Neural progenitor cell (in vitro differentiated cells): ENCODE measurements at regions not wholly inside any gene's neighbourhood (a gene's known extent, or its start where the extent isn't known, plus 50 kb on each side); places are given as distances from the start of the nearest gene placed in this dataset.

Experiments used
- DNase-seq: peaks from one replicate; pipeline ENCODE4 v3.0.0-alpha.2; 2016; ENCODE audit warnings: low spot score
- H2AFZ ChIP-seq: fragments of 200-600 bp; sonication (generic); replicated peaks from 2 replicates; pipeline ENCODE4 v1.6.1; 2016; ENCODE audit warnings: antibody characterized with exemption
- H3F3A ChIP-seq: fragments of 200-600 bp; sonication (generic); 2 replicates; pipeline ENCODE4 v1.6.1; 2016; ENCODE audit warnings: antibody characterized with exemption, low read depth
- H3K27ac ChIP-seq: fragments of 200-600 bp; sonication (generic); 2 replicates; pipeline ENCODE4 v1.5.1; 2016; ENCODE audit warnings: mild to moderate bottlenecking
- H3K27me3 ChIP-seq: fragments of 200-600 bp; sonication (generic); 2 replicates; pipeline ENCODE4 v1.6.1; 2016; ENCODE audit warnings: mild to moderate bottlenecking, moderate library complexity
- H3K36me3 ChIP-seq: fragments of 200-600 bp; sonication (generic); 2 replicates; pipeline ENCODE4 v1.5.1; 2016
- H3K4me1 ChIP-seq: fragments of 200-600 bp; sonication (generic); 2 replicates; pipeline ENCODE4 v1.6.1; 2016; ENCODE audit warnings: mixed run types
- H3K4me2 ChIP-seq: fragments of 200-600 bp; sonication (generic); 2 replicates; pipeline ENCODE4 v1.6.1; 2016
- H3K4me3 ChIP-seq: fragments of 200-600 bp; sonication (generic); 2 replicates; pipeline ENCODE4 v1.5.1; 2016
- H3K79me2 ChIP-seq: fragments of 200-600 bp; sonication (generic); 2 replicates; pipeline ENCODE4 v1.6.1; 2016; ENCODE audit warnings: low read depth
- H3K9ac ChIP-seq: fragments of 200-600 bp; sonication (generic); 2 replicates; pipeline ENCODE4 v1.6.1; 2016
- H3K9me3 ChIP-seq: fragments of 200-600 bp; sonication (generic); 2 replicates; pipeline ENCODE4 v1.5.1; 2016; ENCODE audit warnings: low read depth
- H4K20me1 ChIP-seq: fragments of 200-600 bp; sonication (generic); 2 replicates; pipeline ENCODE4 v1.6.1; 2016; ENCODE audit warnings: low read depth
- H3K27ac Mint-ChIP-seq: 3 replicates; pipeline ENCODE4 v1.8.0; 2021; ENCODE audit warnings: mixed read lengths
- H3K27me3 Mint-ChIP-seq: 2 replicates; pipeline ENCODE4 v1.8.0; 2022; ENCODE audit warnings: low read depth, mild to moderate bottlenecking, inconsistent platforms, moderate library complexity, mixed read lengths; ENCODE audit not compliant: insufficient read depth
- H3K36me3 Mint-ChIP-seq: 3 replicates; pipeline ENCODE4 v1.8.0; 2021; ENCODE audit warnings: mixed read lengths
- H3K4me1 Mint-ChIP-seq: 3 replicates; pipeline ENCODE4 v1.8.0; 2021; ENCODE audit warnings: mixed read lengths
- H3K4me3 Mint-ChIP-seq: 3 replicates; pipeline ENCODE4 v1.8.0; 2021; ENCODE audit warnings: mild to moderate bottlenecking, moderate library complexity, mixed read lengths
- H3K9me3 Mint-ChIP-seq: 3 replicates; pipeline ENCODE4 v1.8.0; 2020; ENCODE audit warnings: mixed read lengths
- EZH2 ChIP-seq: fragments of 200-600 bp; sonication (generic); IDR thresholded peaks from 2 replicates; pipeline ENCODE4 v1.6.1; 2017; ENCODE audit warnings: antibody characterized with exemption, mild to moderate bottlenecking, moderate library complexity
- EZH2phosphoT487 ChIP-seq: fragments of 200-600 bp; sonication (generic); IDR thresholded peaks from 2 replicates; pipeline ENCODE4 v1.6.1; 2017; ENCODE audit warnings: antibody characterized with exemption
- TF ChIP-seq, protein P1 (sequence below): fragments of 200-600 bp; sonication (generic); IDR thresholded peaks from 2 replicates; pipeline ENCODE4 v1.5.1; 2017; ENCODE audit warnings: antibody characterized with exemption, mild to moderate bottlenecking

DNA sequence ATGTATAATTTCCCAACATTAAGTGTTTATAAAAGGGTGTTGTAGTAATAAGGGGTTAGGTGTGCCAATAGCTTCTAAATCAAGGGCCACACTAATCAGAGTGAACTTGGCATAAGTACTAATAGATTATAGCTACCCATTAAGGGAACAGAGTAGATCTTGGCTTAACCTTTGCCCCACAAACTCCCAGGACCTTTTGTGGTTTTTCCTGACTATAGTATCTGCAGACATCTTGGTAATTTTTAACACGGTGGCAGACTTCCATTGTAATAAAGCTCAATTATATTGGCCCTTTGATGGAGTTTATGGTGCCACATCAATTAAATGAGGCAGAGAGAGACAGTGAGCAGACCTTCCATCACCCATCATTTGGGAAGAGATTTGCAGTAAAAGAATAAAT lies 358.5 kb upstream of the HNRNPA3 start:
- no peaks in the 10 kb centered on the region for H4K20me1 ChIP-seq

DNA sequence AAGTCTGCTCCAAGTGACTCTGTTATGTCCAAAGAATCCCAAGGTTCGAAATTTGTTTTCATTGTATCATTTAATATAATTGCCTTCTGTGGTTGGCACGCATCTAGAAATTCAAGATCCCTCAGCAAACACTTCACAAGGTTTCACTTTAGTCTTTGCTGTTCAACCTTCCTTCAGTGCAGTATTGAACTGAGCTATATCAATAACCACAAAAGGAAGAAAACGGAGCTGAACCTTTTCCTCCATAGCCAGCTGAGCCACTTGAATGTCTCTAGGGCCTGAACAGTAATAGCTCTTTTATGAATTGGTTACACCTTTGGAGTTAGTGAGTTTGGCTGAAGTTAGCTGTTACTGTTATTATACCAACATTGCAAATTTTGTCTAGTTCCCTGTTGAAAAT lies 357.7 kb upstream of the HNRNPA3 start:
- Mint-ChIP-seq H3K4me1 (no peaks in the 10 kb centered on the region), H3K27me3 (no peaks in the 10 kb centered on the region), H3K9me3 (no peaks in the 10 kb centered on the region), H3K27ac (no peak overlapping the region), H3K36me3 (no peaks in the 10 kb centered on the region), H3K4me3 (no peak overlapping the region)
- H2AFZ ChIP-seq, result no peak overlapping the region
- no peak overlapping the region for H3K9ac ChIP-seq
- TF ChIP-seq, protein P1, sequence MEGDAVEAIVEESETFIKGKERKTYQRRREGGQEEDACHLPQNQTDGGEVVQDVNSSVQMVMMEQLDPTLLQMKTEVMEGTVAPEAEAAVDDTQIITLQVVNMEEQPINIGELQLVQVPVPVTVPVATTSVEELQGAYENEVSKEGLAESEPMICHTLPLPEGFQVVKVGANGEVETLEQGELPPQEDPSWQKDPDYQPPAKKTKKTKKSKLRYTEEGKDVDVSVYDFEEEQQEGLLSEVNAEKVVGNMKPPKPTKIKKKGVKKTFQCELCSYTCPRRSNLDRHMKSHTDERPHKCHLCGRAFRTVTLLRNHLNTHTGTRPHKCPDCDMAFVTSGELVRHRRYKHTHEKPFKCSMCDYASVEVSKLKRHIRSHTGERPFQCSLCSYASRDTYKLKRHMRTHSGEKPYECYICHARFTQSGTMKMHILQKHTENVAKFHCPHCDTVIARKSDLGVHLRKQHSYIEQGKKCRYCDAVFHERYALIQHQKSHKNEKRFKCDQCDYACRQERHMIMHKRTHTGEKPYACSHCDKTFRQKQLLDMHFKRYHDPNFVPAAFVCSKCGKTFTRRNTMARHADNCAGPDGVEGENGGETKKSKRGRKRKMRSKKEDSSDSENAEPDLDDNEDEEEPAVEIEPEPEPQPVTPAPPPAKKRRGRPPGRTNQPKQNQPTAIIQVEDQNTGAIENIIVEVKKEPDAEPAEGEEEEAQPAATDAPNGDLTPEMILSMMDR, result no peak
- no peak for TF ChIP-seq EZH2phosphoT487
- no peak for TF ChIP-seq EZH2
- H3K4me3 ChIP-seq, result no peak overlapping the region
- no peak overlapping the region for H3K4me2 ChIP-seq
- no peak for DNase-seq
- H4K20me1 ChIP-seq, result no peaks in the 10 kb centered on the region
- H3K9me3 ChIP-seq, result no peaks in the 10 kb centered on the region
- no peaks in the 10 kb centered on the region for H3K36me3 ChIP-seq
- no peaks in the 10 kb centered on the region for H3K4me1 ChIP-seq
- no peaks in the 10 kb centered on the region for H3F3A ChIP-seq
- no peak overlapping the region for H3K27ac ChIP-seq
- no peaks in the 10 kb centered on the region for H3K79me2 ChIP-seq
- H3K27me3 ChIP-seq, result no peaks in the 10 kb centered on the region

More for the DNA sequence above, 358.5 kb upstream of the HNRNPA3 start:
- Mint-ChIP-seq H3K9me3 (no peaks in the 10 kb centered on the region), H3K36me3 (no peaks in the 10 kb centered on the region), H3K4me1 (peaks cover 4% of the 10 kb centered on the region), H3K4me3 (no peak overlapping the region), H3K27ac (no peak overlapping the region), H3K27me3 (no peaks in the 10 kb centered on the region)
- Histone ChIP-seq H2AFZ (no peak overlapping the region), H3K4me3 (no peak overlapping the region), H3K27ac (no peak overlapping the region), H3K4me1 (no peaks in the 10 kb centered on the region), H3K27me3 (no peaks in the 10 kb centered on the region), H3K9ac (no peak overlapping the region), H3K36me3 (no peaks in the 10 kb centered on the region), H3K4me2 (no peak overlapping the region), H3K79me2 (no peaks in the 10 kb centered on the region), H3F3A (no peaks in the 10 kb centered on the region), H3K9me3 (no peaks in the 10 kb centered on the region)
- no peak for TF ChIP-seq EZH2phosphoT487
- no peak for TF ChIP-seq EZH2
- TF ChIP-seq, protein P1, result no peak
- DNase-seq, result no peak

DNA sequence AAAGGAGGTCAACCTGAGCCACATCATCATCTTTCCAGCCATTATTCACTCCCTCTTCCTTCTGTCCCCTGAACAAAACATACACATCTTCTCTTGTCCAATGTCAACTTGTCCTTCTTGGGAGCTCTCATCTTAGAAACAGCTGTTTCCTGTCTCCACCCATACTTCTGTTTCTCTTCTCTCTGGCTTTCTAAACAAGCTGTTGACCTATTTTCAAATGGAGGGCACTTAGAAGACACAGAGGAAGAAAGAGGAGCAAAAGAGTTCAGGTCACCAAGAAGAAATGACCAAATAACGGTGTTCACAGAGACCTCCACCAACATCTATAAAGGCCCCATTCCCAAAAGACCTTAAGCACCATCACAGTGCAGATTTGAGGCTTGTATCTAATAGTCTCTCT lies 355.9 kb upstream of the HNRNPA3 start:
- Histone ChIP-seq H3K4me2 (no peak overlapping the region), H3K27ac (no peak overlapping the region), H3K27me3 (no peaks in the 10 kb centered on the region), H3K9ac (no peak overlapping the region), H3K4me1 (no peaks in the 10 kb centered on the region), H3K79me2 (no peaks in the 10 kb centered on the region), H3F3A (no peaks in the 10 kb centered on the region), H2AFZ (no peak overlapping the region), H3K36me3 (no peaks in the 10 kb centered on the region), H4K20me1 (no peaks in the 10 kb centered on the region), H3K4me3 (no peak overlapping the region), H3K9me3 (no peaks in the 10 kb centered on the region)
- Mint-ChIP-seq H3K27me3 (no peaks in the 10 kb centered on the region), H3K9me3 (no peaks in the 10 kb centered on the region), H3K36me3 (no peaks in the 10 kb centered on the region), H3K4me3 (no peak overlapping the region), H3K27ac (no peak overlapping the region), H3K4me1 (no peaks in the 10 kb centered on the region)
- no peak for DNase-seq
- TF ChIP-seq EZH2, result no peak
- TF ChIP-seq, protein P1, result no peak
- TF ChIP-seq EZH2phosphoT487, result no peak
